Activated effector memory CD4-positive, alpha-beta T cell treated with anti-CD3 and anti-CD28 coated beads, Interleukin-2, amount 50 U/mL, for 16 hours (primary cell): ENCODE measurements at regions not wholly inside any gene's neighbourhood (a gene's known extent, or its start where the extent isn't known, plus 50 kb on each side); places are given as distances from the start of the nearest gene placed in this dataset.
"Not testable (repeated sequence)": the region's sequence is repeated elsewhere in the genome, so short reads cannot be mapped to it uniquely, and the experiment has no call there.

Experiments used
- DNase-seq: peaks from one replicate; pipeline ENCODE4 v3.0.0-alpha.2; 2020

DNA sequence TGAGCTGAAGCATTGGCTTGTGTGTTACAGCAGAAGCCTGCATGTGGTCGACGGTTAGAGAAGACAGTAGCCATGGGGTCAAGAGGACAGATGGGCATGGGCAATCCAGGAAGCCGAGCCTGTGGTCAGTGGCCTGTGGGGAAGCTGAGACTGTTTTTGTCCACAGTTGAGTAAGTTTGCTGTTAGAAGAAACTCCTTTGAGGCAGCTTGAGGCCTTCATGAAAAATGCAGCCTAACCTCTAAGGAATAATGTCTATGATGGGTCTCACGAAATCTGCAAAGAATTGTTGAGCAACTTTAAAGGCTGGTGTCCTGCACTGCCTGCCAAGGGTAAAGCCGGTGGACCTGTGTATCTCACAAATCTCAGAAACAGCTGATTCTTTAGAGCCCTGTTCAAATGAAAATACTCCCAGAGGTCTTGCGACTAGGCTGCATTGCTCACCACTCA lies 322.4 kb downstream of the SETD4 start:
- DNase-seq, result no peak

DNA sequence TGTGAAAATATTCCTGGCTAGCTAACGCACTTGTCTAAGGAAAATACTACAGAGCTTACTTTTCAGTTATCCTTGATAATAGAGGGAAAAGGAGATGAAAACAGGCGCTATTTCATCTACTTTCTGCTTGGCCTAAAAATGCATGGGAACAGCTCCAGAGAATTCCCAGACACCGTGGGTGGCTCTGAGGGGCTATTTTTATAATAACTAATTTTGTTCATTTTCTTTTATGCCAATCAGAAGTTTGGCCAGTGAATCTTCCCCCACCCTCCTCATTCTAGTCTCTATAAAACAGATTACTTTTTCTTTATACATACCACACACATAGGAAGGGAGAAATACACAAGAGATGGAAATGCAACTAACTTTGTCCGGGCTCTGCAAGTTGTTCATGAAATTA lies 322.9 kb downstream of the SETD4 start:
- no peak for DNase-seq

DNA sequence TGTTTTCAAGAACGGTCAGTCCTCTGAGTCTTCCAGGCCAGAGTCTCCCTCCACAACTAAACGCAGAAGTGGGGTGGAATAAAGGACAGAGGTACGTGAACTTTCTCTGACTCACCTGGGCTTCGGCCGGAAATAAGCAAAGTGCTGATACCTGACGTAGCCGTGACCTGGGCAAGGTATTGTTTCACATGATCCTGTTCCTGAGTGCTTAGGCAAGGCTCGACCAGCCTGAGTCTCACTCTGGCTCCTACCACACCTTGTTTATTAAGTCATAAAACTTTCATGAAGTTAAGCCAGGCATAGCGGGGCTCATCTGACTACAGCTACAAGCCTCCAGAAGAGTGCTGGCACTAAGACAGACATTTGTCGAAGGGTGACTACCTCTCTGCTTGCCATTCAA lies 327.5 kb downstream of the SETD4 start:
- DNase-seq, result no peak

DNA sequence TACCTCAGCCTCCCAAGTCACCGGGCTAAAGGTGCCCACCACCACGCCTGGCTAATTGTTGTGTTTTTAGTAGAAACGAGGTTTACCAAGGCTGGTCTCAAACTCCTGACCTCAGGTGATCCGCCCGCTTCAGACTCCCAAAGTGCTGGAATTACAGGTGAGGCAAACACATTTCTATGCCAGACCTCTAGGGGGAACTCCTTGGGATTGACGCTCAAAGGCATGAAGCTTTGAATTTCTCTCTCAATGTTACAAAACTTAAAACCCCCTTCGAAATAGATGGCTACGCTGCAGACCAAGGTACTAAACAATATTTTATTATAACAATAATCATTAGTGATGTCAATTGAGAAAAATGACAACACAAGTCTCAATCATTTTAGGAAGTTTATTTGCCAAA lies 330.0 kb downstream of the SETD4 start:
- DNase-seq, result no peak

DNA sequence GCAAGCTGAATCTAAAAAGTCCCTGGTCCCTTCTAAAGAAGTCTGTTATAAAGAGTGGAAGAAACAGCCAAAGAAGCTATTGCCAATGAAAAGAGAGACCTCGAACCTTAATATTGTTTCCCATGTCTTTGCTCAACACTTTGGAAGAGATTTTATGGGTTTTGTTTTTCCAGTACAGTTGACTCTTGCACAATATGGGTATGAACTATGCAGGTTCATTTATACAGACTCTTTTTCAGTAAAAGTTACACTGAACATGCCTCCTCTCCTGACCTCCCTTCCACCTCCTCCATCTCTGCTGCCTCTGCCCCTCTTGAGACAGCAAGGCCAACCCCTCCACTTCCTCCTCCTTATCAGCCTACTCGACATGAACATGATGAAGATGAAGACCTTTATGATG lies 332.5 kb downstream of the SETD4 start:
- no peak for DNase-seq

DNA sequence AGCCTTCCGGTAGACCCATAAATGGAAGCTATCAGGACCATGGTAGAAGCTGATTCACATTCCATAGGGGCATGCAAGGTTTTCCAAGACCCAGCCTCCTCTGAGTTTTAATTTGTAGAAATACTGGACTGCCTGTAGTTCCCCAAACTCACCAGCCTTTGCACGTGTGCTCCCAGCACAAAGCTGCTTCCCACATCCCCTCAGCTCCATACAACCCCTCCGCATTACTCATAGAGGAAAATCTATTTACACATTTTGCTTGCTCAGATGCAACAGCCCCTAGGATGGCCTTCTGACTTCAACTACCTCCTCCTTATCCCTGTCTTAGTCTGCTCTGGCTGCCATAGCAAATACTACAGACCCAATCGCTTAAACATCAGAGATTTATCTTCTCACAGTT lies 336.2 kb downstream of the SETD4 start:
- DNase-seq, result no peak

DNA sequence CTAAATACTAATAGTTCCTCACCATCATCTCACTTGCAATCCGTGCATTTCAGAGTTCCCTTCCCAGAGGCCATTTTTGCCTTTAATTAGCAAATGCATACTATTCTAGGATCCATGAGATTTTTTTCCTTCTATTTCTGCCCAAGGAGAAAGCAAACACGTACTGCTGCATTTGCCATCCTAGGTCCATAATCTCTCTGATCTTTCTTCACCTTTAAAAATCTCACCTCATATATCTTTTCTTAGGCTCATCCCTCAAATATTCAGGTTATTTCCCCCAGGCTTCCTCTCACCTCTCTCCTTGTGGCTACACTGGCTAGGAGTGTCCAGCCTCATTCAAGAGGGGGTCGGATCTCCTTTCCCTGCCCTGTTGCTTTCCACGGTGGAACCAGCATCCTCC lies 338.6 kb downstream of the SETD4 start:
- no peak for DNase-seq

DNA sequence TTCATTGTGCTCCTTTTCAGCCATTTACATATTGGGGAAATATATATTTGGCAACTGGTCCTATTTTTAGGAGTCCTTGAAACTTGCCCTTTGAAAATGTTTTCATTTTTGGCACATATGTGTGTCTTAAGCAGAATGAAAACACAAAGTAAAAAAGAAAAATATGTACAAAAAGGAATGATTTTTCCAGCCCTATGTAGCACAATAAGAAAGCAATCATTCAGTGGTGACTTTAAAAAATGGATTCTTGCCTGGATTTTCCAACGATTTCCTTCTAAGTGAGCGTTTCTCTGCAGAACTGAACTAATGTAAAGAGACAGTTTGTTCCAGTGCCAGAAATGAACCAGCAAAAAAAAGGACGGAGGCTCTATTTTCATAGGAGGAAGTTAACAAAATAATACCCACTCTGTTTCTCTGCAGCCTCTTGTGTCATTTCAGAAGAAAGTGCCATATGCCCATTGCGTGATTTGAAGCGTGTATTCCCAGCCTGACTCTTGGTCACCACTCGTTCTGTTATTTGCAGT lies 340.1 kb downstream of the SETD4 start:
- no peak for DNase-seq

DNA sequence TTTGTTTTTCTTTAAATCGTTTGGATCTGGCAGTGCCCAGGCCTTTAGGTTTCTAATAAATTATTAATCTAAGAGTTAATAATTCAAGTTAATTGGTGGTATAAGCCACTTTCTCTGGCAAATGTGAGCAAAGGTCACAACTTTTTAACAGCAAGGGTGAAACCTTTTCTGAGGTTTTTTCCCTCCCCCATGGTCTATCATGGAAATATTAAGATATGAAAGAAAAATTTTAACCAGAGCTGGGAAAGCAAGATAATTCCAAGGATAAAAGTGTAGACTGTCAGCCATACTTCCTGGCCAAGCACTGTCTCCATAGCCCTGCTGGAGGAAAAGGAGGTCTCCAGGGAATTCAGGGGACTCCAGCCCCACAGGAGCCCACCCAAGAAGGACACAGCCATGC lies 341.2 kb downstream of the SETD4 start:
- DNase-seq, result no peak

DNA sequence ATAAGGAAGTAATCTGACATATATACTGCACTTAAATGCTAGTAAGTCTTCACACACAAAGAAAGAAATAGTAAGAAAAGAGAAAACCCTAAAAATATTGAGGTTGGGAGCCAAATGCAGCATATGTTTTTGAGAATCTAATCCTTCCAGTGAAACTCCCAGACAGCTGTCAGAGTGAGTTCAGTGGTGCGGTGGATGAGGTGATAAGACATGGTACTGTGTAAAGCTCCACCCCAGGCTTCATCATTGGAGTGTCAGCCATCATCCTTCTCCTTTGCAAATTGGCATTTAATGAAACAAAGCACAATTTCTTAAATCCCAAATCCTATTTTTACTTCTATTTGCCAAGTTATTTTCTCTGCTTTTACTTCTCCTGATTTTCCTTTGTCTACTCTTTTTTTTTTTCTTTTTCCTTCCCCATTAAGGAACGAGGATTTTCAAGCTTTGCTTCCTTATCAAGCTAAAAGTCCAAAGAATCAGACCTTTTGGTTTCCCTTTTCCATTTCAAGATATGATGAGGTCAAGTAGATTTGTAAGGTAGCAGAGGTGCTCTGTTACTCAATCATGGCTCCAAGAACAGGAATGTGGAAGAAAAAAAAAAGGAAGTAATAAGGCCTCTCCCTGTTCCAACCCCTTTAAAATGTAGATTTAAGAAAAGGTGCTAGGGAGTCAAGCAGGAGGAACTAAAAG lies 343.3 kb downstream of the SETD4 start:
- DNase-seq, result no peak

DNA sequence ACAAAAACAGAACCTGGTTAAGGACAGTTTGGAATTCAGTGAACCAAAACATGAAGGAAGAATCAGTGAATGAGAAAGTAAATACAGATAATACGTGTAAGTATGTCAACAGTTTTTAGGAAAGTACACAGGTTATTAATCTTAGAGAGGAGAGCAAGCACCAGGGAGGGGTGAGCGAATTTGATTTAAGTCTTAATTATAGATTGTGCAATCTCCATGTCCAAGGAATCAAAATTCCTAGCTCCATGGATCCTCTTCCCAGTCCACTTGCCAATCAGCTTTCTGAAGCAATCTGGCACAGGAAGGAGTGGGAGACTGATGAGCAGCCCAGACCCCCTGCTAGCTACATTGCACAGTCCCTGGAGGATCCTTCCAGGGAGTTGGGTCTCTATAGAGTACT lies 346.4 kb downstream of the SETD4 start:
- no peak for DNase-seq

DNA sequence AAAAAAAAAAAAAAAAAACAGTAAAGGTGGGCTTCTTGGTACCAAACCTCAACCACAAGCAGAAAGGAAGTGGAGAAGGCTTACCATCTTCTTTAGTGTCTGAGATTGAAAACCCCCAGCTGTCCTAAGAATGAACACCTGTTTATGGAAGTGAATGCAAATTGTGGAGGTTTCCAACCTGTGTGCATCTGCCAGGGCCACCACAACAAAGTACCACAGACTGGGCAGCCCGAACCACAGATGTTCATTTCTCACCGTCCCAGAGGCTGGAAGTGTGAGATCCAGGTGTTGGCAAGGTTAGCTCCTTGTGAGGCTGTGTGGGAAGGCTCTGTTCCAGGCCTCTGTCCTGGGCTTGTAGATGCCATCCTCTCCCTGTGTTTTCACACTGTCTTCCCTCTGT lies 348.7 kb downstream of the SETD4 start:
- DNase-seq, result no peak

DNA sequence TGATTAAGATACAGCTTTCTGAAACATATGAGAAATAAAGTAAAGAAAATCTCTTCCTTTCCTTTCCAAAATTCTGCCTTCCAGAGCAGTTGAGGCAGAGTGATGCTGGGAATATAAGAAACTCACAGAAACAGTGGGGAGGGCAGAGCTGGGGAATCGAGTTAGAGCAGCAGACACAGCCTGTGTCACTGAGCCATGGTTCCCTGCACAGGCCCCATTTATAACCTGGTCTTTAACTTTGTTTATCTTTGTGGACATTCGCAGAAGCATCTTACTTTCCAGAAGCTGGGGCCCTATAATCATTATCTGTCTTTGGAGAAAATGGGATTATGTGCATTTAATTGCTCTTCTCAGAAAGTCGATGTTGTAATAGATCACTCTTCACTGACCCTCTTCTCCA lies 349.1 kb downstream of the SETD4 start:
- DNase-seq, result no peak

DNA sequence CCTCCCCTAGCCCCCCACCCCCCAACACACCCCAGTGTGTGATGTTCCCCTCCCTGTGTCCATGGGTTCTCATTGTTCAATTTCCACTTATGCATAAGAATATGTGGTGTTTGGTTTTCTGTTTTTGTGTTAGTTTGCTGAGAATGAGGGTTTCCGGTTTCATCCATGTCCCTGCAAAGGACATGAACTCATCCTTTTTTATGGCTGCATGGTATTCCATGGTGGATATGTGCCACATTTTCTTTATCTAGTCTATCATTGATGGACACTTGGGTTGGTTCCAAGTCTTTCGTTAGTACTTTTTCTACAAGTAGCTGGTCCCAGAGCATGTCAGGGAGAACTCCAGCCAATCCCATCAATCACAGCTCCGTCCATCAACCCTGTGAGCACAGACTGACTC lies 350.3 kb downstream of the SETD4 start:
- not testable (repeated sequence) for DNase-seq

DNA sequence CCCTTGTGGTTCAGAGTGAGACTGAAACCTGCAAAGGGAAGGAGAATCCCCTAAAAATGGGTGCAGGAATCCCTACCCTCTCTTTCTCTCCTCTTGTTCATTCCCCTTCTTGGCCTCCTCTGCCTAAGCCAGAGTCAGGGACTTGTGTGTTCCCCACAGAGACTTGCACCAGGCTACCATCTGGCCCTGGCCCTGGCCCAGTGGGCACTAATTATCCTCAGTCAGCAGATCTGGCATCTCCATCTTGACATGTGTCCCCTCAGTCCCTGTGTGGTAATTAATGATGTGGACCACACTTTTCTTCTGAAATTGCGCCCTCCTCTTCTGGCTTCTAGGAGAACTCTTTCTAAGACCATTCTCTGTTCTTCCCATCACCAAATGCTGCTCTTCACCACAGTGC lies 354.4 kb downstream of the SETD4 start:
- no peak for DNase-seq

DNA sequence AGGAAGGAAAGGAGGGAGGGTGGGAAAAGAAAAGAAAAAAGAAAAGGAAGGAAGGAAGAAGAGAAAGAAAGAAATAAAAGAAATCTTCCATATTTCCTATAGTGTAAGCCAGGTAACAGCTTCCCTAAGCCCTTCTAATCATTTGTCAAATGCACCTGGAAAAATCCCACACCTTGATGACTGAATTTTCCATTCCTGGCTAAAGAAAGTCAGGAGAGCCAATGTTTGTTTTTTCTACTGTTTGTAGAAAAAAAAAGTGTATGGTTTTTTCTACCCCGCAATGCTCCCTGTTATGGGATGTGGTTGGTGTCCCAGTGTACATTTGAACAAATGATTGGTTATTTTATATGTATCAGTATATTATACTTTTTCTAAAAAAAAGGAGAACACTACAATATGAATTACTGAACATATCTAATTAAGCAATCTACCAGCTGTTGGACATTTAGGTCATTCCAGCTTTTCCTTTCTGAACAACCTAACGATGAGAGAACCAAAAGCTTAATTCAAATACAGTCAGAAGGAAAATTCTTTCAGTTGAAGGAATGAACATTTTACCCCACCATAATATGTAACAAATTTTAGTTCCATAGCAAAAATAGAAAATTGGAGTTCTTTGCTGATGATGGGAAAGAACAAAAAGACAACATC lies 355.0 kb downstream of the SETD4 start:
- DNase-seq, result no peak

DNA sequence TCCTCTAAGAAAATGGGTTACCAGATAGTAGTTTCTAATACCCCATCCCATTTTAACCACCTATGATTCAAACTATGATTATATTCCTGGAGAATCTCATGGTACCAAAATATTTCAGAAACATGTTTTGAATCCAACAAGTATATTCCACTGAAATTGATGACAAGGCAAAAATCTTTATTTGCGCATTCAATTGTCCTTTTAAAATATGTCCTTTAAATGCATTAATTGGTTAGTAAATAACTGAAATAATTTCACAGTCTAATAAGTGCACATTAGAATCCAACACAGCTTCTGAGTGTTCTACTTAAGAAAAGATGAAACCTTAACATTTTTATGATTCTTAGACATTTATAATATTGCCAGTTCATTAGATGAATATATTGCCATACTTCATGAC lies 356.6 kb downstream of the SETD4 start:
- no peak for DNase-seq

DNA sequence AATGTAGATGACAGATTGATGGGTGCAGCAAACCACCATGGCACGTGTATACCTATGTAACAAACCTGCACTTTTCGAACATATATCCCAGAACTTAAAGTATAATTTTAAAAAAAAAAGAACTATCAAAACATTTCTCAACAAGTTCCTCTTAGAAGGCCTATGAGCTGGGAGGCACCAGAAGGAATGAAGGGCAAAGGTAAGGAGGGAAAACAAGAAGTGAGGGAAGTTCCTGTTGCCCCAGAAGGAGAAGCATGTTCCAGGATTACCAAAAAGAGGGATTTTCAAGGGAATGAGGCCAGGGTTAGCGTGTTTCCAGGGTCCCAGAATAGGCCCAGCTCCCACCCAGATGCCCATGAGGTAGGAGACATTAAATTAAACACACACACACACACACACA lies 361.0 kb downstream of the SETD4 start:
- DNase-seq, result no peak

DNA sequence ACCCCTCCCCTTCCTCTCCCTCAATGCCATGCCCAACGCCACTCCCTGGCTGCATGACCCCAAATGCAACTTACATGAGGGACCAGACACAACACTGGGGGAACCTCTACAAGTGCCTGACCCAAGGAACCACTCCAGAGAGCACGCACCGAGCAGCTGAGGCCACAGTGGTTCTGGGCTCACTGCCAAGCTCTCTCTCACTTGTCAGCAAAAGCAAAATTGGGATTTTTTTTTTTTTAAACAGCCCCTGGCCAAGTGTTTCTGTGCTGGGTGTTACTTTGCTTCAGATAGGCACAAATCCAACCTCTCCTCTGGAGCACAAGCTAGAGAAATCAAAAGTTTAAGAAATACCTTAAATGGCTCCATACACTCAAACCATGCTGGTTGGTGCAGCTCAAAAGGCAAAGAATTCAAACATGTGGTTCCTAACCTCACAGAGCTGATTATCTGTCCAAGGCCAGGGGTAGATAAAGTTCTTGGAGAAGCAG lies 363.0 kb downstream of the SETD4 start:
- no peak for DNase-seq

DNA sequence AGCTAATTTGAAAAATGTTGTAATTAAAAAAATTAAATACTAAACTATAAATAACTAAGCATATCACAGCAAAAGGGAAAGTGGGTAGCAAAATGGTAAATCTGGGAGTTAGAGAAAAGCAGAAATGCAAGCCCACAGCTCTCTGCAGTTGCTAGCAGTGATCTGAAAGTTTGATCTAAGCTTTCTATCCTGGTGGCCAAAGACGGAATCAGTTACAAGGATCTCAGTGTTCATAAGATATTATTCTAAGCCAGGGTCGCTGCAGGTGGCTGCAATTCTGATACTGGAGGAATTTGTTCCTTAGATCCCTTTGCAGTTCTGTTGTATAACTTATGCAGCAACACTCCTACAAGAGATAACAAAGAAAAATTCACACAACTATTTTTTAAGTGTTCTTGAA lies 363.7 kb downstream of the SETD4 start:
- no peak for DNase-seq

DNA sequence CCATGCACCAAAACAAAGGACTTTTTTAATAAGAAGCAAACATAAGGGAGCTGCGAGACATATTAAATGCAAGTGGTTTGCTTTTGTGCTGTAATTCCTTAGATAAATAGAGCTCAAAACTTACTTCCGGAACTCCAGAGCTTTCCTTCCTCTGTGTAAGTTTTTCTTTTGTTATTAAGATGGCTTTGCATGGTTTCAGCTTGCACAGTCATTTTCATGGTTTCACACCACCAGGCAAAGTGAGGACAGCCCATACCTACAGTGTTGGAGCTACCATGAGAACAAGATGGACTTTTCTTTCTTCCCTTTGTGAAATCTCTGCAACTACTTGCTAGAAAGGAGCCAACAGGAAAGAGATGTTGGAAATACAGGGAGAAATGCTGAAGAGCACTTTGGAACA lies 368.0 kb downstream of the SETD4 start:
- no peak for DNase-seq

DNA sequence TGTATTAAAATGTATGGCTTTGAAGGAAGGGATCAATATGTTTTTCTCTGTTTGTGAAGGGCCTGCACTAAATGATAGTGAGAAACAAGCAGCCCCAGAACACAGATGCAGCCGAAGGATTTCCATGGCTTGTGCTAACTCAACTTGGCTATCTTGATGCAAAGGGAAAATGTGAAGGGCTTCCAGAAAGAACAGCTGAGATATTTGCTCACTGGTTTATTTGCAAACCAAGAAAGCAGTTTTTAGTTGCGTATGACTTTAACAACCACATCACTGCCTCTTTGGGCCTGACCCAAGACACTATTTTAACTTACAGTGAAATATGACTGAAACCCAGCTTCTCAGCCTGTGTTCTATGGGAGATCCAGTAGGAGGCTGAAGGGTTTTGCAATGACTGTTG lies 369.9 kb downstream of the SETD4 start:
- no peak for DNase-seq

DNA sequence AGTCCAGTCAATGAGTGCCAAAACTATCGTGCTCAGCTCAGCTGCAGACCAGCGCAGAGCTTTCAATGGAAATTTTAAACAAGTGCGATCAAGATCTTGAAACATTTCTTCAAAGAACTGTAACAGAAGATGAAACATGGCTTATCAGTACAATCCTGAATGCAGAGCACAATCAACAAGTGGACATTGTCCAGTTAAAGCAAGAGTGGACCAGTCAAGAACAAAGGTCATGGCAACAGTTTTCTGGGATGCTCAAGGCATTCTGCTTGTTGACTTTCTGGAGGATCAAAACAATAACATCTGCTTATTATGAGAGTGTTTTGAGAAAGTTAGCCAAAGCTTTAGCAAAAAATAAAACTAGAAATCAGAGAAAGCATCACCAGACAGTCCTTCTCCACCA lies 374.2 kb downstream of the SETD4 start:
- no peak for DNase-seq

DNA sequence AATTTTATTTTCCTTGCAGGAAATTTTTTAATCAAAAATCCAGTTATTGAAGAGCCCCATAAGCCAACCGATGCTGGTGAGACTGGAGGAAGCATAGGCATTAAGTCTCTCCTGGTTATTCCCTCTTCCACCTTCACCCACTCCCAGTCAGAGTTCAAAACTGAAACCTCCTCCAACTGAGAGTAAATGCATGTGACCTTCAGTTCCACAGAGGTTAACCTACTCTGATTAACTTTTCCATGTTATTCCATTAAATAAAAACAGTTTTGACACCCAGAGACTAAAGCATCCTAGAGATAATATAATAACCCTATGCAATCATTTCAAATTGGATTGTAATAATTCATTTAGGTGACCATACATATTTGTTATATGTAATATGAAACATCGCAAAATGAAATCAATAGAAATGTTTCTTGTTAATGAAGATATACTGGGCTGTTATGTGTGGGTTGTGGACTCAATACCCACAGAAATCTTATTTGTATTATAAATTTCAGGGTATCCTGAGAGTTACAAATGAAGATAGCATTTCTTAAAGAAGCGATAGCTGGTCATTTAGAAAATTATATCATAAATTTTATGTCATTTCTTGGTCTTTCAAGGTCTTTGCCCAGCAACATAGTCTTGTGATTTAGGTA lies 376.5 kb downstream of the SETD4 start:
- DNase-seq, result no peak
